ENCODE measurements at regions not wholly inside any gene's neighbourhood (a gene's known extent, or its start where the extent isn't known, plus 50 kb on each side); places are given as distances from the start of the nearest gene placed in this dataset.
"Not testable (repeated sequence)": the region's sequence is repeated elsewhere in the genome, so short reads cannot be mapped to it uniquely, and the experiment has no call there.

GRCh38 chr11:44371042-44371441 lies 61.1 kb upstream of the ALX4 start:
- H4K20me1 ChIP-seq (ENCODE audit: insufficient read depth); BruUV-seq (replicated peaks); H3K79me2 ChIP-seq (ENCODE audit: insufficient read depth, low read length); H3K9me2 ChIP-seq (ENCODE audit: insufficient read depth); H3K9ac ChIP-seq (ENCODE audit: low read length); H3K27me3 ChIP-seq (ENCODE audit: insufficient read depth, low read length); H3K4me1 ChIP-seq (ENCODE audit: control insufficient read depth in 1 of 2, insufficient read depth in 2 of 2, low read length in 2 of 2); CTCF ChIA-PET; H3K4me3 ChIP-seq (replicated peaks in 1 of 2; ENCODE audit: low read depth in 1 of 2, low read length in 2 of 2); ATAC-seq; H2AFZ ChIP-seq (ENCODE audit: low read depth, low read length, poor library complexity, severe bottlenecking); RAD21 ChIA-PET (ENCODE audit: low non-redundant PET in 1 of 2, low total read pairs in 2 of 2, uncharacterized antibody in 2 of 2, unreplicated experiment in 2 of 2); H3K4me2 ChIP-seq (ENCODE audit: low read length); intact Hi-C loops (cut with micrococcal nuclease); H3K9me3 ChIP-seq (ENCODE audit: control insufficient read depth in 1 of 2, insufficient read depth in 1 of 2, low read depth in 1 of 2, low read length in 2 of 2); DNase-seq (ENCODE audit: low read depth, low spot score); H3K27ac ChIP-seq (ENCODE audit: low read depth, low read length); H3K36me3 ChIP-seq (ENCODE audit: control insufficient read depth in 1 of 2, insufficient read depth in 2 of 2, low read length in 2 of 2); POLR2A ChIA-PET: not testable (repeated sequence)

DNA sequence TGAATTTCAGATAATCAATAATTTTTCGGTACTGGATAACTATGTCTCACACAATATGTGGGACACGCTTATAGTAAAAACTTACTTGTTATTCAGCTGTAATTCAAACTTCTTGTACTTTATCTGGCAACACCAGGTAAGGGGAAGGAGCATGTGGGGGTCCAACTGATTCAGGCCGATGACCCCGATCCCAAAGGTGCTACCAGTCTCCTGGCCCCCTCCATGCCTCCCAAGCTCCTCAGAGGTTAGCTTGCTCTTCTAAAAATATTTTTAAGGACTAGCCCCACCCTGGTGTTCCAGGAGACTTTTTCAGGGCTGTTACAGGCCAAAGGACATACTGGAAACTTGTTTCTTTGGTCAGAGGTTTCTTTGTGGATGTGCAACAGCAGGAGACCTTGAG lies 61.8 kb upstream of the ALX4 start:
- no peaks in the 10 kb centered on the region for H3K9me3 ChIP-seq (ENCODE audit: control insufficient read depth in 1 of 2, insufficient read depth in 1 of 2, low read depth in 1 of 2, low read length in 2 of 2)
- intact Hi-C loops (cut with micrococcal nuclease), result no loop called here
- H3K4me1 ChIP-seq (ENCODE audit: control insufficient read depth in 1 of 2, insufficient read depth in 2 of 2, low read length in 2 of 2), result no peaks in the 10 kb centered on the region
- ATAC-seq (no peak), DNase-seq (ENCODE audit: low read depth, low spot score) (no peak)
- no peak overlapping the region for H3K27ac ChIP-seq (ENCODE audit: low read depth, low read length)
- ChIA-PET RAD21 (ENCODE audit: low non-redundant PET in 1 of 2, low total read pairs in 2 of 2, uncharacterized antibody in 2 of 2, unreplicated experiment in 2 of 2) (no interaction called here), CTCF (no interaction called here), POLR2A (no interaction called here)
- no peaks in the 10 kb centered on the region for H4K20me1 ChIP-seq (ENCODE audit: insufficient read depth)
- H2AFZ ChIP-seq (ENCODE audit: low read depth, low read length, poor library complexity, severe bottlenecking), result no peak overlapping the region
- H3K79me2 ChIP-seq (ENCODE audit: insufficient read depth, low read length), result no peaks in the 10 kb centered on the region
- no TSS peak for BruUV-seq (replicated peaks)
- no peaks in the 10 kb centered on the region for H3K36me3 ChIP-seq (ENCODE audit: control insufficient read depth in 1 of 2, insufficient read depth in 2 of 2, low read length in 2 of 2)
- no peaks in the 10 kb centered on the region for H3K9me2 ChIP-seq (ENCODE audit: insufficient read depth)
- no peak overlapping the region for H3K9ac ChIP-seq (ENCODE audit: low read length)
- H3K4me3 ChIP-seq (replicated peaks in 1 of 2; ENCODE audit: low read depth in 1 of 2, low read length in 2 of 2), result no peak overlapping the region
- no peaks in the 10 kb centered on the region for H3K27me3 ChIP-seq (ENCODE audit: insufficient read depth, low read length)
- H3K4me2 ChIP-seq (ENCODE audit: low read length), result no peak overlapping the region
- TF ChIP-seq SRF (IDR thresholded peaks at IDR 0.05; ENCODE audit: low read depth), result no peak
- no peak for TF ChIP-seq EZH2phosphoT487 (IDR thresholded peaks at IDR 0.05; ENCODE audit: borderline replicate concordance)
- no peak for TF ChIP-seq ZBTB33 (IDR thresholded peaks at IDR 0.05; ENCODE audit: extremely low read depth, insufficient replicate concordance, low read length)
- no peak for TF ChIP-seq SIN3A (IDR thresholded peaks at IDR 0.05; ENCODE audit: low read depth)
- no peak for TF ChIP-seq POLR2AphosphoS5 (IDR thresholded peaks at IDR 0.05; ENCODE audit: low read depth, low read length)
- no peak for TF ChIP-seq JUND (IDR thresholded peaks at IDR 0.05)
- TF ChIP-seq EZH2 (IDR thresholded peaks at IDR 0.05), result no peak
- no peak for TF ChIP-seq SP1 (IDR thresholded peaks at IDR 0.05; ENCODE audit: low read depth)
- TF ChIP-seq, protein P1, sequence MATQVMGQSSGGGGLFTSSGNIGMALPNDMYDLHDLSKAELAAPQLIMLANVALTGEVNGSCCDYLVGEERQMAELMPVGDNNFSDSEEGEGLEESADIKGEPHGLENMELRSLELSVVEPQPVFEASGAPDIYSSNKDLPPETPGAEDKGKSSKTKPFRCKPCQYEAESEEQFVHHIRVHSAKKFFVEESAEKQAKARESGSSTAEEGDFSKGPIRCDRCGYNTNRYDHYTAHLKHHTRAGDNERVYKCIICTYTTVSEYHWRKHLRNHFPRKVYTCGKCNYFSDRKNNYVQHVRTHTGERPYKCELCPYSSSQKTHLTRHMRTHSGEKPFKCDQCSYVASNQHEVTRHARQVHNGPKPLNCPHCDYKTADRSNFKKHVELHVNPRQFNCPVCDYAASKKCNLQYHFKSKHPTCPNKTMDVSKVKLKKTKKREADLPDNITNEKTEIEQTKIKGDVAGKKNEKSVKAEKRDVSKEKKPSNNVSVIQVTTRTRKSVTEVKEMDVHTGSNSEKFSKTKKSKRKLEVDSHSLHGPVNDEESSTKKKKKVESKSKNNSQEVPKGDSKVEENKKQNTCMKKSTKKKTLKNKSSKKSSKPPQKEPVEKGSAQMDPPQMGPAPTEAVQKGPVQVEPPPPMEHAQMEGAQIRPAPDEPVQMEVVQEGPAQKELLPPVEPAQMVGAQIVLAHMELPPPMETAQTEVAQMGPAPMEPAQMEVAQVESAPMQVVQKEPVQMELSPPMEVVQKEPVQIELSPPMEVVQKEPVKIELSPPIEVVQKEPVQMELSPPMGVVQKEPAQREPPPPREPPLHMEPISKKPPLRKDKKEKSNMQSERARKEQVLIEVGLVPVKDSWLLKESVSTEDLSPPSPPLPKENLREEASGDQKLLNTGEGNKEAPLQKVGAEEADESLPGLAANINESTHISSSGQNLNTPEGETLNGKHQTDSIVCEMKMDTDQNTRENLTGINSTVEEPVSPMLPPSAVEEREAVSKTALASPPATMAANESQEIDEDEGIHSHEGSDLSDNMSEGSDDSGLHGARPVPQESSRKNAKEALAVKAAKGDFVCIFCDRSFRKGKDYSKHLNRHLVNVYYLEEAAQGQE (IDR thresholded peaks at IDR 0.05; ENCODE audit: low read depth), result no peak
- no peak for TF ChIP-seq CEBPB (IDR thresholded peaks at IDR 0.05; ENCODE audit: low read depth)
- TF ChIP-seq ZNF274 (IDR thresholded peaks at IDR 0.05; ENCODE audit: low read depth, low read length), result no peak
- TF ChIP-seq CBX3 (IDR thresholded peaks at IDR 0.05; ENCODE audit: low read depth), result no peak
- no peak for TF ChIP-seq TCF7L2 (IDR thresholded peaks at IDR 0.05; ENCODE audit: borderline replicate concordance, extremely low read depth, insufficient read depth, insufficient read length)
- TF ChIP-seq ATF3 (IDR thresholded peaks at IDR 0.05), result no peak
- no peak for TF ChIP-seq YY1 (IDR thresholded peaks at IDR 0.05; ENCODE audit: extremely low read depth, insufficient replicate concordance, low read depth, low read length)
- TF ChIP-seq RAD21 (IDR thresholded peaks at IDR 0.05; ENCODE audit: low read depth), result no peak
- TF ChIP-seq MAX (IDR thresholded peaks at IDR 0.05), result no peak
- TF ChIP-seq FOSL1 (IDR thresholded peaks at IDR 0.05; ENCODE audit: low read depth), result no peak

All from HCT116 (cell line).